ENCODE measurements at regions not wholly inside any gene's neighbourhood (a gene's known extent, or its start where the extent isn't known, plus 50 kb on each side); places are given as distances from the start of the nearest gene placed in this dataset.

- H3K9ac ChIP-seq (ENCODE audit: insufficient read depth in 1 of 2, low read length in 2 of 2) = no peak overlapping the region
- H3K36me3 ChIP-seq (ENCODE audit: control insufficient read depth in 4 of 4, insufficient read depth in 4 of 4, low read length in 4 of 4) = no peaks in the 10 kb centered on the region
- no peaks in the 10 kb centered on the region for H3K4me1 ChIP-seq (ENCODE audit: control insufficient read depth in 5 of 5, insufficient read depth in 5 of 5, low read length in 5 of 5)
- no peak overlapping the region for H3K27ac ChIP-seq (ENCODE audit: low read depth in 1 of 2, low read length in 1 of 2)
- TF ChIP-seq CTCF (IDR thresholded peaks at IDR 0.05; ENCODE audit: control extremely low read depth, extremely low read depth) = no peak
- ATAC-seq (ENCODE audit: insufficient read depth, low FRiP score) (no peak), DNase-seq (no peak)
- no peaks in the 10 kb centered on the region for H3K27me3 ChIP-seq (ENCODE audit: control insufficient read depth in 3 of 3, insufficient read depth in 3 of 3, low read length in 2 of 3)
- peaks cover 0 to 5% (median 0%) of the 10 kb centered on the region in 4 donors for H3K9me3 ChIP-seq (ENCODE audit: control insufficient read depth in 4 of 4, insufficient read depth in 3 of 4, low read length in 3 of 4)
- WGBS, 2 donors = 91 to 93% methylated on average over 1 of the region's 1 CpG
- H3K4me3 ChIP-seq = no peak overlapping the region
Observed at GRCh38 chr12:90055071-90055470, 346.4 kb upstream of the ATP2B1 start.

- Histone ChIP-seq H3K9me3 (ENCODE audit: control insufficient read depth in 4 of 4, insufficient read depth in 3 of 4, low read length in 3 of 4) (peaks cover 0 to 5% (median 0%) of the 10 kb centered on the region in 4 donors), H3K27ac (ENCODE audit: low read depth in 1 of 2, low read length in 1 of 2) (no peak overlapping the region), H3K4me1 (ENCODE audit: control insufficient read depth in 5 of 5, insufficient read depth in 5 of 5, low read length in 5 of 5) (no peaks in the 10 kb centered on the region), H3K27me3 (ENCODE audit: control insufficient read depth in 3 of 3, insufficient read depth in 3 of 3, low read length in 2 of 3) (no peaks in the 10 kb centered on the region), H3K36me3 (ENCODE audit: control insufficient read depth in 4 of 4, insufficient read depth in 4 of 4, low read length in 4 of 4) (no peaks in the 10 kb centered on the region), H3K4me3 (no peak overlapping the region), H3K9ac (ENCODE audit: insufficient read depth in 1 of 2, low read length in 2 of 2) (no peak overlapping the region)
- no peak for TF ChIP-seq CTCF (IDR thresholded peaks at IDR 0.05; ENCODE audit: control extremely low read depth, extremely low read depth)
- no peak for ATAC-seq (ENCODE audit: insufficient read depth, low FRiP score)
- no peak for DNase-seq
Observed at GRCh38 chr12:90048918-90049317, 340.3 kb upstream of the ATP2B1 start.

- H3K36me3 ChIP-seq (ENCODE audit: control insufficient read depth in 4 of 4, insufficient read depth in 4 of 4, low read length in 4 of 4) = no peaks in the 10 kb centered on the region
- DNase-seq (no peak), ATAC-seq (ENCODE audit: insufficient read depth, low FRiP score) (no peak)
- no peak overlapping the region for H3K4me3 ChIP-seq
- no peaks in the 10 kb centered on the region for H3K27me3 ChIP-seq (ENCODE audit: control insufficient read depth in 3 of 3, insufficient read depth in 3 of 3, low read length in 2 of 3)
- H3K4me1 ChIP-seq (ENCODE audit: control insufficient read depth in 5 of 5, insufficient read depth in 5 of 5, low read length in 5 of 5) = no peaks in the 10 kb centered on the region
- H3K9me3 ChIP-seq (ENCODE audit: control insufficient read depth in 4 of 4, insufficient read depth in 3 of 4, low read length in 3 of 4) = no peaks in the 10 kb centered on the region
- no peak overlapping the region for H3K27ac ChIP-seq (ENCODE audit: low read depth in 1 of 2, low read length in 1 of 2)
- no peak for TF ChIP-seq CTCF (IDR thresholded peaks at IDR 0.05; ENCODE audit: control extremely low read depth, extremely low read depth)
- no peak overlapping the region for H3K9ac ChIP-seq (ENCODE audit: insufficient read depth in 1 of 2, low read length in 2 of 2)
Observed at GRCh38 chr12:90045559-90045958, 336.9 kb upstream of the ATP2B1 start.

- no peak overlapping the region for H3K4me3 ChIP-seq
- no peaks in the 10 kb centered on the region for H3K36me3 ChIP-seq (ENCODE audit: control insufficient read depth in 4 of 4, insufficient read depth in 4 of 4, low read length in 4 of 4)
- TF ChIP-seq CTCF (IDR thresholded peaks at IDR 0.05; ENCODE audit: control extremely low read depth, extremely low read depth) = no peak
- H3K27ac ChIP-seq (ENCODE audit: low read depth in 1 of 2, low read length in 1 of 2) = no peak overlapping the region
- H3K9me3 ChIP-seq (ENCODE audit: control insufficient read depth in 4 of 4, insufficient read depth in 3 of 4, low read length in 3 of 4) = no peaks in the 10 kb centered on the region
- DNase-seq (no peak), ATAC-seq (ENCODE audit: insufficient read depth, low FRiP score) (no peak)
- no peak overlapping the region for H3K9ac ChIP-seq (ENCODE audit: insufficient read depth in 1 of 2, low read length in 2 of 2)
- no peaks in the 10 kb centered on the region for H3K4me1 ChIP-seq (ENCODE audit: control insufficient read depth in 5 of 5, insufficient read depth in 5 of 5, low read length in 5 of 5)
- H3K27me3 ChIP-seq (ENCODE audit: control insufficient read depth in 3 of 3, insufficient read depth in 3 of 3, low read length in 2 of 3) = no peaks in the 10 kb centered on the region
Observed at GRCh38 chr12:90044069-90044468, 335.4 kb upstream of the ATP2B1 start.

Measured in lung (tissue), 11 donors.